HCT116 (cell line): ENCODE measurements at regions not wholly inside any gene's neighbourhood (a gene's known extent, or its start where the extent isn't known, plus 50 kb on each side); places are given as distances from the start of the nearest gene placed in this dataset.

ENCODE experiments used
- CTCF ChIP-seq, 3 experiments: fragments of 200-600 bp in 1 of 3; sonication (generic) in 1 of 3; IDR thresholded peaks in 2 of 3; conservative IDR thresholded peaks in 1 of 3; 2 replicates each; pipeline ENCODE4 v1.5.1; 2012 to 2017; ENCODE audit warnings: low read depth in 2 of 3, low read length in 2 of 3, antibody characterized with exemption in 1 of 3, borderline replicate concordance in 1 of 3, control low read depth in 1 of 3, mild to moderate bottlenecking in 1 of 3, mixed read lengths in 1 of 3, mixed run types in 1 of 3, moderate library complexity in 1 of 3; ENCODE audit not compliant: insufficient read depth in 1 of 3
- ELF1 ChIP-seq: IDR thresholded peaks from 2 replicates; pipeline ENCODE4 v1.6.1; 2012; ENCODE audit warnings: low read depth, borderline replicate concordance
- EZH2 ChIP-seq: fragments of 200-600 bp; sonication (generic); IDR thresholded peaks from 2 replicates; pipeline ENCODE4 v1.6.1; 2017; ENCODE audit warnings: antibody characterized with exemption, mixed run types
- EZH2phosphoT487 ChIP-seq: fragments of 200-600 bp; IDR thresholded peaks from 2 replicates; pipeline ENCODE4 v1.6.1; 2018; ENCODE audit warnings: antibody characterized with exemption, borderline replicate concordance
- POLR2AphosphoS5 ChIP-seq: IDR thresholded peaks from 2 replicates; pipeline ENCODE4 v1.6.1; 2011; ENCODE audit warnings: mild to moderate bottlenecking, low read depth, low read length, moderate library complexity

GRCh38 chr20:40168981-40169620 is 519.9 kb downstream of the MAFB start:
- TF ChIP-seq EZH2 (no peak), ELF1 (no peak), CTCF (IDR thresholded peaks at IDR 0.05 in 2 of 3, conservative IDR thresholded peaks at IDR 0.05 in 1 of 3; ENCODE audit: borderline replicate concordance in 1 of 3, insufficient read depth in 1 of 3, low read depth in 2 of 3, low read length in 2 of 3) (no peak), POLR2AphosphoS5 (no peak), EZH2phosphoT487 (no peak)
